ENCODE measurements at regions not wholly inside any gene's neighbourhood (a gene's known extent, or its start where the extent isn't known, plus 50 kb on each side); places are given as distances from the start of the nearest gene placed in this dataset.

DNA sequence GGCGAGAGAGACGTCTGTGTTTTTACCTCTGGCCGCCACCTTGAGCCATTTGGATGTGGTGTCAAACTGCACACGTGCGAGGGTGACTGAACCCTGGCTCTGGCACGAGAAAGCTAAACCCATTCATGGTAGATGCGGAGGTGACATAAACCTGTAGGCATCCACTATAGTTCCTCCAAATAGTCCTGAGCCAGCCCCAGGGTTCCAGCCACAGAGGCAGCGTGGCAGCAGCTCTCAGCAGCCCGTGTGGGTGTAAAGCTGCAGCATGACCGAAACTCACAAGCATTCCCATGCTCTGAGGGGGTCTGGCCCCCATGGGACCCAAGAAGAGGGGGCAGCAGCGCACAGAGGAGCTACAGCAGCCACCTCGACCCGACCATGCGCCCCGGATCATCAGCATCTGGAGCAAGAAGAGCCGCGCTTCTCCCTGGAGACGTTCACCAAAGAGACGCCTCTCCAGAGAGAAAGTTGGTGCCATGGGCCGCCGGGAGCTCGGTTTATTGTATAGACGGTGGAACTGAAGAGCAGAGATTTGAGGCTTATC lies 303.8 kb upstream of the IRX4 start:
- no peak overlapping the region for H3K4me2 ChIP-seq
- TF ChIP-seq EZH2phosphoT487 (IDR thresholded peaks at IDR 0.05; ENCODE audit: unreplicated experiment) (no peak), EZH2 (IDR thresholded peaks at IDR 0.05; ENCODE audit: low read depth, unreplicated experiment) (no peak), JUNB (IDR thresholded peaks at IDR 0.05; ENCODE audit: unreplicated experiment) (no peak), ZNF114 (CRISPR knock-in tag; IDR thresholded peaks at IDR 0.05) (no peak), NANOG (IDR thresholded peaks at IDR 0.05; ENCODE audit: borderline replicate concordance) (no peak), POLR2AphosphoS5 (IDR thresholded peaks at IDR 0.05; ENCODE audit: low read depth) (no peak)
- TF ChIP-seq, protein P1, sequence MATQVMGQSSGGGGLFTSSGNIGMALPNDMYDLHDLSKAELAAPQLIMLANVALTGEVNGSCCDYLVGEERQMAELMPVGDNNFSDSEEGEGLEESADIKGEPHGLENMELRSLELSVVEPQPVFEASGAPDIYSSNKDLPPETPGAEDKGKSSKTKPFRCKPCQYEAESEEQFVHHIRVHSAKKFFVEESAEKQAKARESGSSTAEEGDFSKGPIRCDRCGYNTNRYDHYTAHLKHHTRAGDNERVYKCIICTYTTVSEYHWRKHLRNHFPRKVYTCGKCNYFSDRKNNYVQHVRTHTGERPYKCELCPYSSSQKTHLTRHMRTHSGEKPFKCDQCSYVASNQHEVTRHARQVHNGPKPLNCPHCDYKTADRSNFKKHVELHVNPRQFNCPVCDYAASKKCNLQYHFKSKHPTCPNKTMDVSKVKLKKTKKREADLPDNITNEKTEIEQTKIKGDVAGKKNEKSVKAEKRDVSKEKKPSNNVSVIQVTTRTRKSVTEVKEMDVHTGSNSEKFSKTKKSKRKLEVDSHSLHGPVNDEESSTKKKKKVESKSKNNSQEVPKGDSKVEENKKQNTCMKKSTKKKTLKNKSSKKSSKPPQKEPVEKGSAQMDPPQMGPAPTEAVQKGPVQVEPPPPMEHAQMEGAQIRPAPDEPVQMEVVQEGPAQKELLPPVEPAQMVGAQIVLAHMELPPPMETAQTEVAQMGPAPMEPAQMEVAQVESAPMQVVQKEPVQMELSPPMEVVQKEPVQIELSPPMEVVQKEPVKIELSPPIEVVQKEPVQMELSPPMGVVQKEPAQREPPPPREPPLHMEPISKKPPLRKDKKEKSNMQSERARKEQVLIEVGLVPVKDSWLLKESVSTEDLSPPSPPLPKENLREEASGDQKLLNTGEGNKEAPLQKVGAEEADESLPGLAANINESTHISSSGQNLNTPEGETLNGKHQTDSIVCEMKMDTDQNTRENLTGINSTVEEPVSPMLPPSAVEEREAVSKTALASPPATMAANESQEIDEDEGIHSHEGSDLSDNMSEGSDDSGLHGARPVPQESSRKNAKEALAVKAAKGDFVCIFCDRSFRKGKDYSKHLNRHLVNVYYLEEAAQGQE (IDR thresholded peaks at IDR 0.05; ENCODE audit: unreplicated experiment), result no peak
- H3K36me3 Mint-ChIP-seq (ENCODE audit: low read depth), result no peaks in the 10 kb centered on the region
- H3F3A ChIP-seq (replicated peaks; ENCODE audit: low read depth), result no peaks in the 10 kb centered on the region
- no peaks in the 10 kb centered on the region for H3K4me1 ChIP-seq (ENCODE audit: insufficient read depth)
- ATAC-seq, result no peak
- no peak overlapping the region for H2AFZ ChIP-seq
- H3K27ac Mint-ChIP-seq, result no peak overlapping the region
- H3K4me3 Mint-ChIP-seq, result no peak overlapping the region
- H3K27ac ChIP-seq (ENCODE audit: low read depth), result no peak overlapping the region
- H4K20me1 ChIP-seq (replicated peaks; ENCODE audit: insufficient read depth), result no peaks in the 10 kb centered on the region
- H3K9me3 Mint-ChIP-seq, result no peaks in the 10 kb centered on the region
- H3K4me1 Mint-ChIP-seq, result no peaks in the 10 kb centered on the region; the same call in 2 of the 3 replicates
- DNase-seq (ENCODE audit: low spot score), result no peak
- no peak overlapping the region for H3K4me3 ChIP-seq
- no peaks in the 10 kb centered on the region for H3K27me3 ChIP-seq (ENCODE audit: insufficient read depth)
- H3K79me2 ChIP-seq (replicated peaks; ENCODE audit: insufficient read depth), result no peaks in the 10 kb centered on the region
- no peaks in the 10 kb centered on the region for H3K9me2 ChIP-seq (ENCODE audit: insufficient read depth)
- H3K36me3 ChIP-seq (ENCODE audit: insufficient read depth), result no peaks in the 10 kb centered on the region
- H3K27me3 Mint-ChIP-seq (ENCODE audit: insufficient read depth, low read depth, poor library complexity), result peaks cover 2% of the 10 kb centered on the region

GRCh38 chr5:2185646-2186471 lies 303.1 kb upstream of the IRX4 start:
- Histone ChIP-seq H3K27me3 (ENCODE audit: insufficient read depth) (no peaks in the 10 kb centered on the region), H3K79me2 (replicated peaks; ENCODE audit: insufficient read depth) (no peaks in the 10 kb centered on the region), H3K4me2 (no peak overlapping the region), H3F3A (replicated peaks; ENCODE audit: low read depth) (no peaks in the 10 kb centered on the region), H3K4me3 (no peak overlapping the region), H3K9me2 (ENCODE audit: insufficient read depth) (no peaks in the 10 kb centered on the region), H2AFZ (no peak overlapping the region), H3K4me1 (ENCODE audit: insufficient read depth) (no peaks in the 10 kb centered on the region), H3K27ac (ENCODE audit: low read depth) (no peak overlapping the region), H4K20me1 (replicated peaks; ENCODE audit: insufficient read depth) (no peaks in the 10 kb centered on the region), H3K36me3 (ENCODE audit: insufficient read depth) (no peaks in the 10 kb centered on the region)
- no peaks in the 10 kb centered on the region for H3K36me3 Mint-ChIP-seq (ENCODE audit: low read depth)
- DNase-seq (ENCODE audit: low spot score) (no peak), ATAC-seq (no peak)
- H3K9me3 Mint-ChIP-seq, result no peaks in the 10 kb centered on the region
- H3K4me3 Mint-ChIP-seq, result no peak overlapping the region
- peaks cover 2% of the 10 kb centered on the region for H3K27me3 Mint-ChIP-seq (ENCODE audit: insufficient read depth, low read depth, poor library complexity)
- no peak overlapping the region for H3K27ac Mint-ChIP-seq
- no peaks in the 10 kb centered on the region; the same call in 2 of the 3 replicates for H3K4me1 Mint-ChIP-seq
- TF ChIP-seq ZNF331 (CRISPR knock-in tag; IDR thresholded peaks at IDR 0.05; ENCODE audit: low read depth), result no peak
- TF ChIP-seq, protein P2, sequence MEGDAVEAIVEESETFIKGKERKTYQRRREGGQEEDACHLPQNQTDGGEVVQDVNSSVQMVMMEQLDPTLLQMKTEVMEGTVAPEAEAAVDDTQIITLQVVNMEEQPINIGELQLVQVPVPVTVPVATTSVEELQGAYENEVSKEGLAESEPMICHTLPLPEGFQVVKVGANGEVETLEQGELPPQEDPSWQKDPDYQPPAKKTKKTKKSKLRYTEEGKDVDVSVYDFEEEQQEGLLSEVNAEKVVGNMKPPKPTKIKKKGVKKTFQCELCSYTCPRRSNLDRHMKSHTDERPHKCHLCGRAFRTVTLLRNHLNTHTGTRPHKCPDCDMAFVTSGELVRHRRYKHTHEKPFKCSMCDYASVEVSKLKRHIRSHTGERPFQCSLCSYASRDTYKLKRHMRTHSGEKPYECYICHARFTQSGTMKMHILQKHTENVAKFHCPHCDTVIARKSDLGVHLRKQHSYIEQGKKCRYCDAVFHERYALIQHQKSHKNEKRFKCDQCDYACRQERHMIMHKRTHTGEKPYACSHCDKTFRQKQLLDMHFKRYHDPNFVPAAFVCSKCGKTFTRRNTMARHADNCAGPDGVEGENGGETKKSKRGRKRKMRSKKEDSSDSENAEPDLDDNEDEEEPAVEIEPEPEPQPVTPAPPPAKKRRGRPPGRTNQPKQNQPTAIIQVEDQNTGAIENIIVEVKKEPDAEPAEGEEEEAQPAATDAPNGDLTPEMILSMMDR (conservative IDR thresholded peaks at IDR 0.05; ENCODE audit: low read depth in 2 of 2), result no peak
- no peak for TF ChIP-seq EZH2phosphoT487 (IDR thresholded peaks at IDR 0.05; ENCODE audit: unreplicated experiment)
- TF ChIP-seq ETS1 (IDR thresholded peaks at IDR 0.05), result no peak
- no peak for TF ChIP-seq EZH2 (IDR thresholded peaks at IDR 0.05; ENCODE audit: low read depth, unreplicated experiment)
- no peak for TF ChIP-seq CREB1 (CRISPR knock-in tag; IDR thresholded peaks at IDR 0.05; ENCODE audit: low read depth)

All from GM23338 (cell line).